ENCODE measurements at regions not wholly inside any gene's neighbourhood (a gene's known extent, or its start where the extent isn't known, plus 50 kb on each side); places are given as distances from the start of the nearest gene placed in this dataset.
A peak's percentile ranks its signal among the peaks of the same experiment; 100 is the strongest.

DNA sequence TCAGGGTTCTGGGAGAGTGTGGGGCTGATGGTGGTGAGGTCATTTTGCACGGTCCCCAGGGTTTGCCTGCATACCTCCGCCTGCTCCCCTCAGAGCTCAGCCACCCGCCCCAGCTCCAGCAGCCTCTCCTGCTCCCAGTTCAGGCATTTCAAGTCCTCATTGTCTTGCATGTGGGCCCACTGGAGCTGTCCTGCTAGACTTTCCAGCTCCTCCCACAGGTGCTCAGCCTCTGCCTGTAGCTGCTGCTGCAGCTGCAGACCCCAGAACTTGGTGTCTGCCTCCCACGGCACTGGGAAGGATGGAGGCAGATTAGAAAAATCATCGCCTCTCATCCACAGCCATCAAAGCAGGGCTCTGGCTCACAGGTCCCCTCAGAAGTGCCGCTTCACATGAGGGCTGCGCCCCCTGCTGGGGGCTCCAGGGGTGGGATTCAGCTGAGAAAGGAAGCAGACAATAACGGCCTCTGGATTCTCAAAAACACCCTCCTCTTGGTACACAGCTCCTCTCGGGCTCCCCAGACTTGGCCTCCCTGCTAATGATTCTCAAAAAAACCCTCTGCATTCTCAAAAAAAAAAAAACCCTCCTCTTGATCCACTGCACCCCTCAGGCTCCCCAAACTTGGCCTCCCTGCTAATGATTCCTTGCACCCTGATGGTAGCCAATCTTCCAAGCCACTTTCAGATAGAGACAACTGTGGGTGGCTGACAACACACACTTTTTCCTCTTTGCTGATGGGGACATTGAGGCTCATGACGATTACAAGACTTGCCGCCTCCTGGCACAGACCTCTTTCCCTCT lies 89.3 kb upstream of the C2CD4B start:
- TF ChIP-seq, protein P1, sequence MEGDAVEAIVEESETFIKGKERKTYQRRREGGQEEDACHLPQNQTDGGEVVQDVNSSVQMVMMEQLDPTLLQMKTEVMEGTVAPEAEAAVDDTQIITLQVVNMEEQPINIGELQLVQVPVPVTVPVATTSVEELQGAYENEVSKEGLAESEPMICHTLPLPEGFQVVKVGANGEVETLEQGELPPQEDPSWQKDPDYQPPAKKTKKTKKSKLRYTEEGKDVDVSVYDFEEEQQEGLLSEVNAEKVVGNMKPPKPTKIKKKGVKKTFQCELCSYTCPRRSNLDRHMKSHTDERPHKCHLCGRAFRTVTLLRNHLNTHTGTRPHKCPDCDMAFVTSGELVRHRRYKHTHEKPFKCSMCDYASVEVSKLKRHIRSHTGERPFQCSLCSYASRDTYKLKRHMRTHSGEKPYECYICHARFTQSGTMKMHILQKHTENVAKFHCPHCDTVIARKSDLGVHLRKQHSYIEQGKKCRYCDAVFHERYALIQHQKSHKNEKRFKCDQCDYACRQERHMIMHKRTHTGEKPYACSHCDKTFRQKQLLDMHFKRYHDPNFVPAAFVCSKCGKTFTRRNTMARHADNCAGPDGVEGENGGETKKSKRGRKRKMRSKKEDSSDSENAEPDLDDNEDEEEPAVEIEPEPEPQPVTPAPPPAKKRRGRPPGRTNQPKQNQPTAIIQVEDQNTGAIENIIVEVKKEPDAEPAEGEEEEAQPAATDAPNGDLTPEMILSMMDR (IDR thresholded peaks at IDR 0.05; ENCODE audit: poor library complexity) = peak; percentile 72
- TF ChIP-seq EZH2 (IDR thresholded peaks at IDR 0.05; ENCODE audit: borderline replicate concordance) = no peak
